SK-N-MC (cell line): ENCODE measurements at regions not wholly inside any gene's neighbourhood (a gene's known extent, or its start where the extent isn't known, plus 50 kb on each side); places are given as distances from the start of the nearest gene placed in this dataset.

ENCODE experiments used
- DNase-seq: peaks from one replicate; pipeline ENCODE4 v3.0.0-alpha.2; 2011; ENCODE audit warnings: low read depth, low spot score
- H3K27ac ChIP-seq: fragments of 200-600 bp; sonication (generic); 2 replicates; pipeline ENCODE4 v1.5.1; 2016; ENCODE audit warnings: mixed run types
- H3K36me3 ChIP-seq: fragments of 200-600 bp; sonication (generic); 2 replicates; pipeline ENCODE4 v1.6.1; 2017; ENCODE audit warnings: antibody characterized with exemption, low read length, mixed read lengths; ENCODE audit not compliant: insufficient read depth
- H3K4me3 ChIP-seq: fragments of 200-600 bp; sonication (generic); 2 replicates; pipeline ENCODE4 v1.5.1; 2016
- H3K9ac ChIP-seq: fragments of 200-600 bp; sonication (generic); 2 replicates; pipeline ENCODE4 v1.8.0; 2017; ENCODE audit warnings: mixed run types, mixed read lengths; ENCODE audit not compliant: insufficient read length
- H3K9me3 ChIP-seq: fragments of 200-600 bp; sonication (generic); 2 replicates; pipeline ENCODE4 v1.6.1; 2017; ENCODE audit warnings: low read depth, mild to moderate bottlenecking, antibody characterized with exemption, low read length, moderate library complexity, mixed read lengths
- EZH2 ChIP-seq: fragments of 200-600 bp; sonication (generic); IDR thresholded peaks from one replicate; pipeline ENCODE4 v1.6.1; 2017; ENCODE audit warnings: antibody characterized with exemption
- FOXP2 ChIP-seq: optimal IDR thresholded peaks from 2 replicates; pipeline ENCODE3; 2011; ENCODE audit warnings: mild to moderate bottlenecking, moderate library complexity; ENCODE audit not compliant: insufficient read depth; ENCODE audit errors: extremely low read length, control extremely low read depth
- POLR2AphosphoS5 ChIP-seq: IDR thresholded peaks from 2 replicates; pipeline ENCODE4 v1.6.1; 2012; ENCODE audit warnings: mild to moderate bottlenecking, low read depth, low read length, borderline replicate concordance

- H3K9ac ChIP-seq: peak overlapping the region; percentile 90
- peaks cover under 1% of the 10 kb centered on the region; the same call in 1 of the 2 replicates for H3K9me3 ChIP-seq
- peak overlapping the region; percentile 99 for H3K4me3 ChIP-seq
- peak overlapping the region; percentile 84; the same call in 1 of the 2 replicates for H3K27ac ChIP-seq
- DNase-seq: no peak
- no peaks in the 10 kb centered on the region for H3K36me3 ChIP-seq
- no peak for TF ChIP-seq POLR2AphosphoS5
- no peak for TF ChIP-seq FOXP2
- no peak for TF ChIP-seq EZH2
These were observed 918.7 kb downstream of the AACS start for GRCh38 chr12:125983784-125984500.

GRCh38 chr12:125988545-125988944 is 923.3 kb downstream of the AACS start:
- no peak for DNase-seq
- Histone ChIP-seq H3K27ac (no peak overlapping the region), H3K4me3 (no peak overlapping the region), H3K9ac (no peak overlapping the region), H3K9me3 (no peaks in the 10 kb centered on the region), H3K36me3 (no peaks in the 10 kb centered on the region)
- TF ChIP-seq EZH2: no peak

- TF ChIP-seq POLR2AphosphoS5: no peak
- TF ChIP-seq FOXP2: no peak
- no peak for TF ChIP-seq EZH2
- no peak overlapping the region for H3K9ac ChIP-seq
- no peak overlapping the region for H3K27ac ChIP-seq
- no peaks in the 10 kb centered on the region for H3K36me3 ChIP-seq
- no peaks in the 10 kb centered on the region for H3K9me3 ChIP-seq
- DNase-seq: no peak
- H3K4me3 ChIP-seq: no peak overlapping the region
These were observed 924.5 kb downstream of the AACS start for GRCh38 chr12:125989696-125990095.

- Histone ChIP-seq H3K9ac (no peak overlapping the region), H3K4me3 (no peak overlapping the region), H3K9me3 (no peaks in the 10 kb centered on the region), H3K27ac (no peak overlapping the region), H3K36me3 (no peaks in the 10 kb centered on the region)
- DNase-seq: no peak
- TF ChIP-seq FOXP2: no peak
- no peak for TF ChIP-seq EZH2
- no peak for TF ChIP-seq POLR2AphosphoS5
These were observed 931.2 kb downstream of the AACS start for GRCh38 chr12:125996443-125996842.

GRCh38 chr12:125999628-126000027 is 934.4 kb downstream of the AACS start:
- H3K9me3 ChIP-seq: no peaks in the 10 kb centered on the region
- DNase-seq: no peak
- no peak overlapping the region for H3K9ac ChIP-seq
- no peaks in the 10 kb centered on the region for H3K36me3 ChIP-seq
- H3K4me3 ChIP-seq: no peak overlapping the region
- H3K27ac ChIP-seq: no peak overlapping the region
- TF ChIP-seq POLR2AphosphoS5: no peak
- TF ChIP-seq EZH2: no peak
- no peak for TF ChIP-seq FOXP2

- no peaks in the 10 kb centered on the region for H3K36me3 ChIP-seq
- no peak overlapping the region for H3K4me3 ChIP-seq
- no peak overlapping the region for H3K27ac ChIP-seq
- H3K9ac ChIP-seq: no peak overlapping the region
- no peaks in the 10 kb centered on the region for H3K9me3 ChIP-seq
- DNase-seq: no peak
- no peak for TF ChIP-seq EZH2
These were observed 954.1 kb downstream of the AACS start for GRCh38 chr12:126019385-126019784.

- Histone ChIP-seq H3K9me3 (no peaks in the 10 kb centered on the region), H3K36me3 (no peaks in the 10 kb centered on the region), H3K27ac (no peak overlapping the region), H3K9ac (no peak overlapping the region), H3K4me3 (no peak overlapping the region)
- TF ChIP-seq FOXP2 (no peak), EZH2 (no peak), POLR2AphosphoS5 (no peak)
- no peak for DNase-seq
These were observed 956.4 kb downstream of the AACS start for GRCh38 chr12:126021675-126022074.

GRCh38 chr12:126027825-126028224 is 962.6 kb downstream of the AACS start:
- H3K9me3 ChIP-seq: no peaks in the 10 kb centered on the region
- TF ChIP-seq EZH2 (no peak), FOXP2 (no peak), POLR2AphosphoS5 (no peak)
- no peak overlapping the region for H3K27ac ChIP-seq
- no peak overlapping the region for H3K9ac ChIP-seq
- H3K4me3 ChIP-seq: no peak overlapping the region
- no peak for DNase-seq
- H3K36me3 ChIP-seq: no peaks in the 10 kb centered on the region

- TF ChIP-seq POLR2AphosphoS5 (no peak), EZH2 (no peak), FOXP2 (no peak)
- no peak overlapping the region for H3K4me3 ChIP-seq
- no peaks in the 10 kb centered on the region for H3K9me3 ChIP-seq
- no peak overlapping the region for H3K9ac ChIP-seq
- no peak overlapping the region for H3K27ac ChIP-seq
- H3K36me3 ChIP-seq: no peaks in the 10 kb centered on the region
- DNase-seq: no peak
These were observed 965.3 kb downstream of the AACS start for GRCh38 chr12:126030573-126030972.
